Adrenal gland (tissue), 9 donors: ENCODE measurements at regions not wholly inside any gene's neighbourhood (a gene's known extent, or its start where the extent isn't known, plus 50 kb on each side); places are given as distances from the start of the nearest gene placed in this dataset.

ENCODE experiments used
- DNase-seq, 7 donors: peaks; one replicate each; pipeline ENCODE4 v3.0.0-alpha.2; 2019 to 2020
- H3K27ac ChIP-seq, 5 donors: fragments of 200-600 bp; sonication (generic) in 4 of 5; 1 replicate in 3 of 5; 2 replicates in 2 of 5; pipeline versions ENCODE4 v1.5.1 to v1.8.0; 2016 to 2020; ENCODE audit warnings: mild to moderate bottlenecking in 1 of 5
- H3K27me3 ChIP-seq: fragments of 200-600 bp; 2 replicates; pipeline ENCODE4 v1.8.0; 2021
- H3K36me3 ChIP-seq, 2 donors: fragments of 200-600 bp; replicated peaks in 1 of 2; 1 replicate in 1 of 2; 2 replicates in 1 of 2; pipeline versions ENCODE4 v1.5.1 to v1.8.0; 2018 to 2022
- H3K4me1 ChIP-seq, 2 donors: fragments of 200-600 bp; replicated peaks in 1 of 2; 1 replicate in 1 of 2; 2 replicates in 1 of 2; pipeline versions ENCODE4 v1.5.1 to v1.8.0; 2018 to 2021
- H3K4me3 ChIP-seq, 4 donors: fragments of 200-600 bp; sonication (generic) in 3 of 4; one replicate each; pipeline ENCODE4 v1.5.1; 2016 to 2018
- H3K9me3 ChIP-seq, 3 donors: fragments of 200-600 bp; sonication (generic) in 1 of 3; replicated peaks in 1 of 3; 1 replicate in 2 of 3; 2 replicates in 1 of 3; pipeline versions ENCODE4 v1.5.1 to v1.8.0; 2016 to 2021
- POLR2A ChIP-seq, 2 donors: fragments of 450-650 bp; IDR thresholded peaks; one replicate each; pipeline ENCODE4 v1.6.1; 2017; ENCODE audit warnings: antibody characterized with exemption in 2 of 2, mild to moderate bottlenecking in 2 of 2, moderate library complexity in 1 of 2
- WGBS, 4 donors: extraction: QIAGEN DNeasy Blood & Tissue Kit in 2 of 4; methylation state at CpG; one replicate each; pipeline versions ENCODE4 v1.1.5 to v1.1.7; 2013 to 2017; 5-methylcytosine and 5-hydroxymethylcytosine counted together
- intact Hi-C, 2 donors: fragments of 100-400 bp; cut with DNase I; formaldehyde crosslinking; loops; one replicate each; pipeline versions ENCODE4 v1.14.1 to v1.15.0; 2022 to 2023
- TF ChIP-seq, protein P1 (sequence below), 6 experiments: fragments of 450-650 bp in 4 of 6; fragments of 200-600 bp in 2 of 6; sonication (generic) in 1 of 6; IDR thresholded peaks; 1 replicate in 5 of 6; 2 replicates in 1 of 6; pipeline versions ENCODE4 v1.5.1 to v1.8.0; 2016 to 2021; ENCODE audit warnings: antibody characterized with exemption in 6 of 6, mild to moderate bottlenecking in 2 of 6, moderate library complexity in 1 of 6
- donor health status: healthy with polysubstance abuse.
- donor health status: Bipolar disorder and iron deficiency.
- donor health status: DM: yes; HTN: yes; CAD: no.
- donor health status: DM: no; HTN: no; CAD: no.
- donor health status: DM: no; HTN: no; CAD: no.

DNA sequence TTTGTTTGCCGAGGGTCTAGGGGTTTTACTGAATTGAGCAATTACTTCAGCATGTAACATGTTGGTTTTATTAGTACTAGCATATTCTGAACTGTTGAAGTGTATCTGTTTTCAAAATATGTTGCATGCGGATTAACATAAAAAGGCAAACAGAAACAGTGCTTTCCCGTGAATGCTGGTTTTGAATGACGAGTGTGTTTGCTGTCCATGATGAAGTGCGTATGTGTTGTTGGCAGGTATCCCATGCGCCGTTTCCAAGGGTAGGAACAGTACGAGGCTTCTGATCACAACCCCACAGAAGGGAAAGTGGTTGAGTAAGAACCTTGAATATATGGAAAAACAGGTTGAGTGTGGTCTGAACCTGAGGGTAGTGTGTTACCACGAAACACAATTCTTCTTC lies 232.9 kb downstream of the SAMD5 start:
- no peaks in the 10 kb centered on the region for H3K27me3 ChIP-seq
- WGBS, 4 donors: 84 to 92% (median 89%) methylated on average over 9 of the region's 9 CpGs
- no peaks in the 10 kb centered on the region for H3K36me3 ChIP-seq
- H3K4me3 ChIP-seq: no peak overlapping the region
- H3K9me3 ChIP-seq: no peaks in the 10 kb centered on the region
- TF ChIP-seq, protein P1, sequence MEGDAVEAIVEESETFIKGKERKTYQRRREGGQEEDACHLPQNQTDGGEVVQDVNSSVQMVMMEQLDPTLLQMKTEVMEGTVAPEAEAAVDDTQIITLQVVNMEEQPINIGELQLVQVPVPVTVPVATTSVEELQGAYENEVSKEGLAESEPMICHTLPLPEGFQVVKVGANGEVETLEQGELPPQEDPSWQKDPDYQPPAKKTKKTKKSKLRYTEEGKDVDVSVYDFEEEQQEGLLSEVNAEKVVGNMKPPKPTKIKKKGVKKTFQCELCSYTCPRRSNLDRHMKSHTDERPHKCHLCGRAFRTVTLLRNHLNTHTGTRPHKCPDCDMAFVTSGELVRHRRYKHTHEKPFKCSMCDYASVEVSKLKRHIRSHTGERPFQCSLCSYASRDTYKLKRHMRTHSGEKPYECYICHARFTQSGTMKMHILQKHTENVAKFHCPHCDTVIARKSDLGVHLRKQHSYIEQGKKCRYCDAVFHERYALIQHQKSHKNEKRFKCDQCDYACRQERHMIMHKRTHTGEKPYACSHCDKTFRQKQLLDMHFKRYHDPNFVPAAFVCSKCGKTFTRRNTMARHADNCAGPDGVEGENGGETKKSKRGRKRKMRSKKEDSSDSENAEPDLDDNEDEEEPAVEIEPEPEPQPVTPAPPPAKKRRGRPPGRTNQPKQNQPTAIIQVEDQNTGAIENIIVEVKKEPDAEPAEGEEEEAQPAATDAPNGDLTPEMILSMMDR (IDR thresholded peaks at IDR 0.05): no peak
- no peak for TF ChIP-seq POLR2A (IDR thresholded peaks at IDR 0.05)
- intact Hi-C loops: no loop called here
- no peak for DNase-seq
- H3K4me1 ChIP-seq: no peaks in the 10 kb centered on the region
- H3K27ac ChIP-seq: no peak overlapping the region

DNA sequence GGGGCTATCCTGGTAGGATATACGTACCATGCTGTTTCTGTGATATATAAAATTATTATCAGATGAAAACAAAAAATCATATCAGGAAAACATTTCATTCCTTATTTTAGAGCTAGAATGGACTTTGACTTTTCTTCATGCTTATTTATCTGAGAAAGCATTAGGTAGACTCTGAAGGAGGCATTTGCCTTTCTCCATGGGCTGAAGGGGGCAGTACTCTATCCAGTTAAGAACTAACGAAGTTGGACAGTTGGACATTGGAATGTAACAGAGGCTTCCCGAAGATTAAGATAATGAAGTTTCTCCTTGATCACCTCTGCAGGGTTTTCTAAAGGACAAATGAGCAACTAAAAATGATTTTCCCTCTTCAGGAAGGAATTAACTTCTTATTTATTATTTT lies 233.9 kb downstream of the SAMD5 start:
- H3K27me3 ChIP-seq: no peaks in the 10 kb centered on the region
- H3K4me3 ChIP-seq: no peak overlapping the region
- H3K4me1 ChIP-seq: no peaks in the 10 kb centered on the region
- H3K27ac ChIP-seq: no peak overlapping the region
- DNase-seq: no peak
- no peaks in the 10 kb centered on the region for H3K9me3 ChIP-seq
- no peaks in the 10 kb centered on the region for H3K36me3 ChIP-seq
- TF ChIP-seq, protein P1 (IDR thresholded peaks at IDR 0.05): no peak
- TF ChIP-seq POLR2A (IDR thresholded peaks at IDR 0.05): no peak
- intact Hi-C loops: no loop called here
- 85 to 92% (median 88%) methylated on average over 3 of the region's 3 CpGs for WGBS, 4 donors

- DNase-seq: no peak
- Histone ChIP-seq H3K27ac (no peak overlapping the region), H3K27me3 (no peaks in the 10 kb centered on the region), H3K4me1 (no peaks in the 10 kb centered on the region), H3K9me3 (no peaks in the 10 kb centered on the region), H3K36me3 (no peaks in the 10 kb centered on the region), H3K4me3 (no peak overlapping the region)
- intact Hi-C loops: no loop called here
- WGBS, 4 donors: 82 to 100% (median 94%) methylated on average over 1 of the region's 1 CpG
- TF ChIP-seq, protein P1 (IDR thresholded peaks at IDR 0.05): no peak
- TF ChIP-seq POLR2A (IDR thresholded peaks at IDR 0.05): no peak
These were observed 235.5 kb downstream of the SAMD5 start for GRCh38 chr6:147744012-147744411.

DNA sequence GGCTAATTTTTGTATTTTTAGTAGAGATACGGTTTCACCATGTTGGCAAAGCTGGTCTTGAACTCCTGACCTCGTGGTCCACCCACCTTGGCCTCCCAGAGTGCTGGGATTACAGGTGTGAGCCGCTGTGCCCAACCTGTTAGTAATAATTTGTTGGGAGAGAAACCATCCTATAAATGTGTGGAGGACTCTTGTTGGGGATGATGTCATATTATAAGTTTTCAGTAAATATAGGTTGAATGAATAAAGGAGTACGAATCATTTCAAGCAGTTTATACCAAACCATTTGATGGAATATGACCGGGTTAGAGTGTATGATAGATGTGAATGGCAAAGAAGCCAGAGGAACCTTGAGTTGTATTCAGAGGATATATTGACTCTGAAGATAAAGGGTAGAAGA lies 240.8 kb downstream of the SAMD5 start:
- WGBS, 4 donors: 81 to 85% (median 83%) methylated on average over 5 of the region's 5 CpGs
- intact Hi-C loops: no loop called here
- Histone ChIP-seq H3K27me3 (no peaks in the 10 kb centered on the region), H3K4me1 (no peaks in the 10 kb centered on the region), H3K9me3 (no peaks in the 10 kb centered on the region), H3K27ac (no peak overlapping the region), H3K4me3 (no peak overlapping the region), H3K36me3 (no peaks in the 10 kb centered on the region)
- DNase-seq: no peak
- TF ChIP-seq POLR2A (IDR thresholded peaks at IDR 0.05): no peak
- TF ChIP-seq, protein P1 (IDR thresholded peaks at IDR 0.05): no peak
